NB4 (cell line): ENCODE measurements at regions not wholly inside any gene's neighbourhood (a gene's known extent, or its start where the extent isn't known, plus 50 kb on each side); places are given as distances from the start of the nearest gene placed in this dataset.

Experiments used
- DNase-seq: peaks from one replicate; pipeline ENCODE4 v3.0.0; 2010; ENCODE audit warnings: low read depth
- H3K4me3 ChIP-seq: one replicate; pipeline ENCODE4 v1.5.1; 2011; ENCODE audit warnings: mild to moderate bottlenecking, low read depth, low read length, moderate library complexity
- CTCF ChIP-seq: IDR thresholded peaks from one replicate; pipeline ENCODE4 v1.5.1; 2012; ENCODE audit warnings: low read depth, low read length
- MAX ChIP-seq: IDR thresholded peaks from 2 replicates; pipeline ENCODE4 v1.6.1; 2011; ENCODE audit warnings: low read depth, low read length
- MYC ChIP-seq: IDR thresholded peaks from 2 replicates; pipeline ENCODE4 v1.6.1; 2011; ENCODE audit warnings: low read depth, low read length
- POLR2A ChIP-seq: IDR thresholded peaks from 2 replicates; pipeline ENCODE4 v1.6.1; 2011; ENCODE audit warnings: mild to moderate bottlenecking; ENCODE audit not compliant: insufficient read length; ENCODE audit errors: extremely low read depth

GRCh38 chr6:116982401-116982800, 105.4 kb downstream of the RFX6 start:
- DNase-seq, result no peak
- no peak for TF ChIP-seq MYC
- no peak for TF ChIP-seq MAX

GRCh38 chr6:116983375-116983774, 106.3 kb downstream of the RFX6 start:
- DNase-seq, result no peak
- H3K4me3 ChIP-seq, result no peak overlapping the region
- TF ChIP-seq MAX, result no peak
- TF ChIP-seq CTCF, result no peak
- no peak for TF ChIP-seq POLR2A
- no peak for TF ChIP-seq MYC

More at GRCh38 chr6:116982401-116982800, 105.4 kb downstream of the RFX6 start:
- no peak overlapping the region for H3K4me3 ChIP-seq

- no peak for TF ChIP-seq MAX
- TF ChIP-seq MYC, result no peak
- no peak for TF ChIP-seq POLR2A
- no peak for TF ChIP-seq CTCF
- no peak for DNase-seq
- H3K4me3 ChIP-seq, result no peak overlapping the region
Measured at GRCh38 chr6:116986819-116987218, 109.8 kb downstream of the RFX6 start.

- TF ChIP-seq MYC (no peak), POLR2A (no peak), MAX (no peak), CTCF (no peak)
Measured at GRCh38 chr6:116990679-116991078, 113.6 kb downstream of the RFX6 start.

GRCh38 chr6:116992546-116992945, 115.5 kb downstream of the RFX6 start:
- H3K4me3 ChIP-seq, result no peak overlapping the region
- no peak for DNase-seq
- TF ChIP-seq CTCF (no peak), POLR2A (no peak), MYC (no peak), MAX (no peak)

More at GRCh38 chr6:116990679-116991078, 113.6 kb downstream of the RFX6 start:
- H3K4me3 ChIP-seq, result no peak overlapping the region
- no peak for DNase-seq

- no peak overlapping the region for H3K4me3 ChIP-seq
- DNase-seq, result no peak
- no peak for TF ChIP-seq POLR2A
- no peak for TF ChIP-seq MYC
- no peak for TF ChIP-seq MAX
- TF ChIP-seq CTCF, result no peak
Measured at GRCh38 chr6:116994447-116994846, 117.4 kb downstream of the RFX6 start.
